ENCODE measurements at regions not wholly inside any gene's neighbourhood (a gene's known extent, or its start where the extent isn't known, plus 50 kb on each side); places are given as distances from the start of the nearest gene placed in this dataset.
"Not testable (repeated sequence)": the region's sequence is repeated elsewhere in the genome, so short reads cannot be mapped to it uniquely, and the experiment has no call there.

- H3K4me3 Mint-ChIP-seq (ENCODE audit: unreplicated experiment); H3K9me3 Mint-ChIP-seq (ENCODE audit: unreplicated experiment); DNase-seq (ENCODE audit: low read depth); H3K9ac ChIP-seq (ENCODE audit: low read length); H3K79me2 ChIP-seq (ENCODE audit: insufficient read depth, low read length); H3K27me3 ChIP-seq (ENCODE audit: insufficient read depth, low read length); H4K20me1 ChIP-seq (ENCODE audit: insufficient read depth, low read length); H2AFZ ChIP-seq (ENCODE audit: low read depth, low read length); H3K4me1 Mint-ChIP-seq (ENCODE audit: low read depth, unreplicated experiment); H3K9me3 ChIP-seq (ENCODE audit: insufficient read depth, low read depth, low read length); H3K4me1 ChIP-seq (ENCODE audit: insufficient read depth, low read length); H3K36me3 Mint-ChIP-seq (ENCODE audit: low read depth, unreplicated experiment); H3K4me3 ChIP-seq (ENCODE audit: insufficient read depth, low read depth, low read length); H3K27me3 Mint-ChIP-seq (ENCODE audit: low read depth, unreplicated experiment); H3K4me2 ChIP-seq (ENCODE audit: low read length); H3K27ac ChIP-seq (ENCODE audit: low read depth, low read length); H3K36me3 ChIP-seq (ENCODE audit: insufficient read depth, low read length); FAIRE-seq: not testable (repeated sequence)
- H3K27ac Mint-ChIP-seq (ENCODE audit: unreplicated experiment), result peak overlapping the region; percentile 87
Observed at GRCh38 chr12:64552510-64552909, 57.8 kb upstream of the RASSF3 start.

- not testable (repeated sequence) for H2AFZ ChIP-seq (ENCODE audit: low read depth, low read length); DNase-seq (ENCODE audit: low read depth); H3K4me2 ChIP-seq (ENCODE audit: low read length); H3K36me3 ChIP-seq (ENCODE audit: insufficient read depth, low read length); H3K36me3 Mint-ChIP-seq (ENCODE audit: low read depth, unreplicated experiment); H3K4me1 Mint-ChIP-seq (ENCODE audit: low read depth, unreplicated experiment); H4K20me1 ChIP-seq (ENCODE audit: insufficient read depth, low read length); H3K27me3 Mint-ChIP-seq (ENCODE audit: low read depth, unreplicated experiment); H3K9me3 ChIP-seq (ENCODE audit: insufficient read depth, low read depth, low read length); H3K79me2 ChIP-seq (ENCODE audit: insufficient read depth, low read length); H3K9me3 Mint-ChIP-seq (ENCODE audit: unreplicated experiment); H3K4me3 ChIP-seq (ENCODE audit: insufficient read depth, low read depth, low read length); H3K4me1 ChIP-seq (ENCODE audit: insufficient read depth, low read length); H3K9ac ChIP-seq (ENCODE audit: low read length); H3K27ac ChIP-seq (ENCODE audit: low read depth, low read length); H3K27ac Mint-ChIP-seq (ENCODE audit: unreplicated experiment); H3K4me3 Mint-ChIP-seq (ENCODE audit: unreplicated experiment); FAIRE-seq
- H3K27me3 ChIP-seq (ENCODE audit: insufficient read depth, low read length), result peaks cover 11% of the 10 kb centered on the region
Observed at GRCh38 chr12:64553689-64554088, 56.6 kb upstream of the RASSF3 start.

GRCh38 chr12:64556231-64556630, 54.1 kb upstream of the RASSF3 start:
- Mint-ChIP-seq H3K9me3 (ENCODE audit: unreplicated experiment) (no peaks in the 10 kb centered on the region), H3K4me1 (ENCODE audit: low read depth, unreplicated experiment) (peaks cover 10% of the 10 kb centered on the region), H3K27ac (ENCODE audit: unreplicated experiment) (no peak overlapping the region), H3K36me3 (ENCODE audit: low read depth, unreplicated experiment) (no peaks in the 10 kb centered on the region), H3K4me3 (ENCODE audit: unreplicated experiment) (no peak overlapping the region), H3K27me3 (ENCODE audit: low read depth, unreplicated experiment) (peaks cover 10% of the 10 kb centered on the region)
- Histone ChIP-seq H3K4me3 (ENCODE audit: insufficient read depth, low read depth, low read length) (no peak overlapping the region), H3K36me3 (ENCODE audit: insufficient read depth, low read length) (no peaks in the 10 kb centered on the region), H3K4me1 (ENCODE audit: insufficient read depth, low read length) (peaks cover 11% of the 10 kb centered on the region), H4K20me1 (ENCODE audit: insufficient read depth, low read length) (peaks cover 6% of the 10 kb centered on the region), H3K27me3 (ENCODE audit: insufficient read depth, low read length) (peaks cover 8% of the 10 kb centered on the region), H3K27ac (ENCODE audit: low read depth, low read length) (no peak overlapping the region), H3K4me2 (ENCODE audit: low read length) (no peak overlapping the region), H3K9ac (ENCODE audit: low read length) (no peak overlapping the region), H3K79me2 (ENCODE audit: insufficient read depth, low read length) (no peaks in the 10 kb centered on the region), H3K9me3 (ENCODE audit: insufficient read depth, low read depth, low read length) (no peaks in the 10 kb centered on the region), H2AFZ (ENCODE audit: low read depth, low read length) (no peak overlapping the region)
- TF ChIP-seq EZH2 (IDR thresholded peaks at IDR 0.05; ENCODE audit: insufficient read depth, low read length) (no peak), CTCF (IDR thresholded peaks at IDR 0.05; ENCODE audit: insufficient read depth, low read depth, low read length) (no peak)
- DNase-seq (ENCODE audit: low read depth) (no peak), FAIRE-seq (no peak)

- peaks cover 15% of the 10 kb centered on the region for H3K4me1 ChIP-seq (ENCODE audit: insufficient read depth, low read length)
- Mint-ChIP-seq H3K4me3 (ENCODE audit: unreplicated experiment) (no peak overlapping the region), H3K4me1 (ENCODE audit: low read depth, unreplicated experiment) (peaks cover 13% of the 10 kb centered on the region), H3K9me3 (ENCODE audit: unreplicated experiment) (no peaks in the 10 kb centered on the region), H3K36me3 (ENCODE audit: low read depth, unreplicated experiment) (no peaks in the 10 kb centered on the region), H3K27ac (ENCODE audit: unreplicated experiment) (no peak overlapping the region), H3K27me3 (ENCODE audit: low read depth, unreplicated experiment) (peaks cover 10% of the 10 kb centered on the region)
- no peaks in the 10 kb centered on the region for H3K79me2 ChIP-seq (ENCODE audit: insufficient read depth, low read length)
- peaks cover 10% of the 10 kb centered on the region for H3K27me3 ChIP-seq (ENCODE audit: insufficient read depth, low read length)
- DNase-seq (ENCODE audit: low read depth) (no peak), FAIRE-seq (no peak)
- no peak overlapping the region for H3K9ac ChIP-seq (ENCODE audit: low read length)
- TF ChIP-seq CTCF (IDR thresholded peaks at IDR 0.05; ENCODE audit: insufficient read depth, low read depth, low read length) (no peak), EZH2 (IDR thresholded peaks at IDR 0.05; ENCODE audit: insufficient read depth, low read length) (no peak)
- no peaks in the 10 kb centered on the region for H3K9me3 ChIP-seq (ENCODE audit: insufficient read depth, low read depth, low read length)
- no peak overlapping the region for H3K27ac ChIP-seq (ENCODE audit: low read depth, low read length)
- no peak overlapping the region for H2AFZ ChIP-seq (ENCODE audit: low read depth, low read length)
- H3K4me2 ChIP-seq (ENCODE audit: low read length), result no peak overlapping the region
- H3K4me3 ChIP-seq (ENCODE audit: insufficient read depth, low read depth, low read length), result no peak overlapping the region
- peaks cover 8% of the 10 kb centered on the region for H4K20me1 ChIP-seq (ENCODE audit: insufficient read depth, low read length)
- H3K36me3 ChIP-seq (ENCODE audit: insufficient read depth, low read length), result no peaks in the 10 kb centered on the region
Observed at GRCh38 chr12:64558754-64559153, 51.5 kb upstream of the RASSF3 start.
